Karpas-422 (cell line): ENCODE measurements at regions not wholly inside any gene's neighbourhood (a gene's known extent, or its start where the extent isn't known, plus 50 kb on each side); places are given as distances from the start of the nearest gene placed in this dataset.

Experiments
- DNase-seq: peaks from one replicate; pipeline ENCODE4 v3.0.0-alpha.2; 2015
- H2AFZ ChIP-seq: fragments of 200-600 bp; sonication (generic); 2 replicates; pipeline ENCODE4 v1.6.1; 2014; ENCODE audit warnings: antibody characterized with exemption, low read length, mixed read lengths
- H3K27ac ChIP-seq: fragments of 200-600 bp; sonication (generic); 2 replicates; pipeline ENCODE4 v1.5.1; 2014; ENCODE audit warnings: mild to moderate bottlenecking, low read length, moderate library complexity
- H3K27me3 ChIP-seq: fragments of 200-600 bp; sonication (generic); 2 replicates; pipeline ENCODE4 v1.6.1; 2014; ENCODE audit warnings: low read length, mixed read lengths
- H3K36me3 ChIP-seq: fragments of 200-600 bp; sonication (generic); 2 replicates; pipeline ENCODE4 v1.6.1; 2014; ENCODE audit warnings: low read length, mixed read lengths; ENCODE audit not compliant: insufficient read depth
- H3K4me1 ChIP-seq: fragments of 200-600 bp; sonication (generic); 2 replicates; pipeline ENCODE4 v1.6.1; 2014; ENCODE audit warnings: mild to moderate bottlenecking, low read length, mixed read lengths
- H3K4me2 ChIP-seq: fragments of 200-600 bp; sonication (generic); 2 replicates; pipeline ENCODE4 v1.6.1; 2014; ENCODE audit warnings: low read length, low read depth, mild to moderate bottlenecking; ENCODE audit not compliant: poor library complexity, severe bottlenecking
- H3K4me3 ChIP-seq: fragments of 200-600 bp; sonication (generic); 2 replicates; pipeline ENCODE4 v1.5.1; 2014; ENCODE audit warnings: mild to moderate bottlenecking, antibody characterized with exemption, low read length, mixed read lengths
- H3K79me2 ChIP-seq: fragments of 200-600 bp; sonication (generic); 2 replicates; pipeline ENCODE4 v1.6.1; 2014; ENCODE audit warnings: mild to moderate bottlenecking, low read length, mixed read lengths
- H3K9ac ChIP-seq: fragments of 200-600 bp; sonication (generic); 2 replicates; pipeline ENCODE4 v1.6.0; 2014; ENCODE audit warnings: low read length
- H3K9me2 ChIP-seq: fragments of 200-600 bp; sonication (generic), shearing (Covaris generic); replicated peaks from 2 replicates; pipeline ENCODE4 v1.6.0; 2014; ENCODE audit warnings: mild to moderate bottlenecking, low read length, moderate library complexity; ENCODE audit not compliant: insufficient read depth
- H3K9me3 ChIP-seq: fragments of 300-700, 200-600 bp; sonication (generic); 2 replicates; pipeline ENCODE4 v1.6.1; 2014; ENCODE audit warnings: low read length, mixed read lengths
- H4K20me1 ChIP-seq: fragments of 200-600 bp; sonication (generic); 2 replicates; pipeline ENCODE4 v1.6.1; 2014; ENCODE audit warnings: mild to moderate bottlenecking, antibody characterized with exemption, low read length, low read depth; ENCODE audit not compliant: insufficient read depth

DNA sequence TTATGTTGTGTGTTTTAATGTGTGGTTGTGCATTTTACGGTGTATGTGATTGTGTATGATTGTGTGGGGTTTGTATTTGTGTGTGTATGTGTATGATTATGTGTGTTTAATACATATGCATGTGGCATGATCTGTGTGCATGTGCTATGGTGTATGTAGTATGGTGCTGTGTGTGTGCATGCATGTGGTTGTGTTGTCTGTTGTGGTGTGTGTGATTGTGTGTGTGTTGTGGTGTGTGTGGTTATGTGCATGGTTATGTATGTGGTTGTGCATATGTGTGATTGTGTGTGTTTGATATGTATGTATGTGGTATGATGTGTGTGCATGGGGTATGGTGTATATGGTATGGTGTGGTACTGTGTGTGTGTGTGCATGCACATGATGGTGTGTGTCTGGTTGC lies 148.1 kb upstream of the AGAP1 start:
- no peaks in the 10 kb centered on the region for H3K4me1 ChIP-seq
- no peaks in the 10 kb centered on the region for H3K9me2 ChIP-seq
- H3K4me3 ChIP-seq: no peak overlapping the region
- peaks cover 10% of the 10 kb centered on the region for H3K9me3 ChIP-seq
- no peaks in the 10 kb centered on the region for H4K20me1 ChIP-seq
- H3K27ac ChIP-seq: no peak overlapping the region
- no peaks in the 10 kb centered on the region for H3K79me2 ChIP-seq
- H3K9ac ChIP-seq: no peak overlapping the region
- H3K4me2 ChIP-seq: no peak overlapping the region
- DNase-seq: no peak
- no peak overlapping the region for H2AFZ ChIP-seq
- H3K36me3 ChIP-seq: no peaks in the 10 kb centered on the region
- no peaks in the 10 kb centered on the region for H3K27me3 ChIP-seq

DNA sequence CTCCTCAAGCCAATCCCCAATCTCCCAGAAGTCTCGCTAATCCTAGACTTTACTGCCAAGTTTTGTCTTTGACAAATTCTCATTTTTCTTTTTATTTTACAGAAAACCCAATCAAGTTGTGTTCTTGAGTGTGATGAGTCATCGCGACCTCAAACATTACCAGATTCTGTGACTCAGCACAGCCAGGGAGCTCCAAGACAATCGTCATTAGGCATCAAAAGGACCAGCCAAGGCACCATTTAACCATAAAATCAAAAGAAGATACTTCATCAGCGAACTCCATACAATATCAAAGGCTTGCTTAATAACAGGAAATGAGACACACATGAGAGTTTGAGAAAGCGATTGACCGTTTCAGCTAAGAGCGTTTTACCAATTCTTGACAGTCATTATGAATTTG lies 146.2 kb upstream of the AGAP1 start:
- H3K9me3 ChIP-seq: peaks cover 10% of the 10 kb centered on the region
- no peaks in the 10 kb centered on the region for H3K9me2 ChIP-seq
- no peaks in the 10 kb centered on the region for H3K79me2 ChIP-seq
- no peaks in the 10 kb centered on the region for H3K27me3 ChIP-seq
- H3K4me2 ChIP-seq: no peak overlapping the region
- H2AFZ ChIP-seq: no peak overlapping the region
- H4K20me1 ChIP-seq: no peaks in the 10 kb centered on the region
- H3K4me1 ChIP-seq: no peaks in the 10 kb centered on the region
- no peak overlapping the region for H3K27ac ChIP-seq
- DNase-seq: no peak
- H3K36me3 ChIP-seq: no peaks in the 10 kb centered on the region
- H3K9ac ChIP-seq: no peak overlapping the region
- no peak overlapping the region for H3K4me3 ChIP-seq

DNA sequence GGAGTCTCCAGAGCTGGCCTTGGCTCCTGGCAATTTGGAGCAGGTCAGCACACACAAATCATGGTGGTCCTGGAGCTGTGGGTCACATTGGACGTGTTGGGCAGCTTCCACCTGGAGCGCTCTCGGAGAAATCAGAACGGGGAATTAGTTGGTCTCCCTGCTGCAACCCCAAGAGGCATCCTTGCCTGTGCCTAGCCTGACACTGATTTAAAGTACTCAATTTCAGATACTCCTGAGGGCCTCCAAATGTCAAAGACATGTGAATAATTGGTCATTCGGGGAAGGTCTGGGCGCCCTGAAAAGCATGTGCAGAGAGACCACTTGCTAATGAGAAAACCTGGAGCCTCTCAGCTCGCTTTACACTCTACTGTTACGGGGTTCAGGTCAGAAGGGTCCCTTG lies 145.5 kb upstream of the AGAP1 start:
- H3K4me2 ChIP-seq: no peak overlapping the region

DNA sequence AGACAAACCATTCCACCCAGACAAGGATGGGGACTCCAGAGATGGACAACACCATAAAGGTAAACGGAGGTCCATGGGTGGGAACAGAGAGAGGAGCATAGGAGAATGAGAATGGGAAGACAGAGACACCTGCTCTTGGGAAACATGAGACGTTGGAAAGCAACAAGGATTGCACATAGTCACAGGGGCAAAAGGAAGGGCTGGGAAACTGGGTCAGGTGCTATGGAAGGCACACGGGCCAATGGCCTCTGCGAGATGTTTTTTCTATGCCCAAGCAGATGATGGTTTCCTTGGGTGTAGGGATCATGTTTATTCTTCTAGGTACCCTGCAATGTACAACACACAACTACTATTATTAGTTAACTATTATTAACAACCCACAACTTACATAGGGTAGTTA lies 143.6 kb upstream of the AGAP1 start:
- no peak for DNase-seq
- no peak overlapping the region for H3K4me2 ChIP-seq
- no peaks in the 10 kb centered on the region for H3K36me3 ChIP-seq
- no peaks in the 10 kb centered on the region for H4K20me1 ChIP-seq
- no peak overlapping the region for H3K4me3 ChIP-seq
- H3K9ac ChIP-seq: no peak overlapping the region
- no peaks in the 10 kb centered on the region for H3K27me3 ChIP-seq
- peaks cover 5% of the 10 kb centered on the region for H3K9me3 ChIP-seq
- H3K9me2 ChIP-seq: no peaks in the 10 kb centered on the region
- H3K4me1 ChIP-seq: no peaks in the 10 kb centered on the region
- H3K27ac ChIP-seq: no peak overlapping the region
- H3K79me2 ChIP-seq: no peaks in the 10 kb centered on the region
- no peak overlapping the region for H2AFZ ChIP-seq

More for the DNA sequence above, 145.5 kb upstream of the AGAP1 start:
- H3K27me3 ChIP-seq: no peaks in the 10 kb centered on the region
- no peaks in the 10 kb centered on the region for H3K36me3 ChIP-seq
- H3K4me3 ChIP-seq: no peak overlapping the region
- no peak overlapping the region for H3K27ac ChIP-seq
- H3K9me2 ChIP-seq: no peaks in the 10 kb centered on the region
- H3K4me1 ChIP-seq: no peaks in the 10 kb centered on the region
- H3K9me3 ChIP-seq: peaks cover 10% of the 10 kb centered on the region
- no peaks in the 10 kb centered on the region for H4K20me1 ChIP-seq
- DNase-seq: no peak
- H3K9ac ChIP-seq: no peak overlapping the region
- no peak overlapping the region for H2AFZ ChIP-seq
- no peaks in the 10 kb centered on the region for H3K79me2 ChIP-seq

DNA sequence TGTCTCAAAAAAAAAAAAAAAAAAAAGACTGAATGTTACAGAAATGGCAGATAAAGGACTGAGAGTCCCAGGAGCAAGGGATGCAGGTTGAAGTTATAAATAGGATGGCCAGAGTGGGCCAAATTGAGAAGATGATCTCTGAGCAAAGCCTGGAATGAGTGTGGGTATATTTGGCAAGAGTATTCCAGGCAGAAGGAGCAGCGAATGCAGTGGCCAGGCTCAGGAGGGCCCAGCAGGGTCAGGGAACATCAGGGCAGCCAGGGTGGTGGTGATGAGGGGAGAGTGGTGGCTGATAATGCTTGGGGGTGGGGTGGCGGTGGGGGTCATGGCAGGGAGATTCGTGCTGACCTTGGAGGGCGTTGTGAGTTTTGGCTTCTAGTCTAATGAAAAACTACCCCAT lies 141.3 kb upstream of the AGAP1 start:
- H4K20me1 ChIP-seq: no peaks in the 10 kb centered on the region
- no peak overlapping the region for H3K4me3 ChIP-seq
- H3K9me2 ChIP-seq: no peaks in the 10 kb centered on the region
- H3K27ac ChIP-seq: no peak overlapping the region
- no peak for DNase-seq
- H3K36me3 ChIP-seq: no peaks in the 10 kb centered on the region
- no peaks in the 10 kb centered on the region for H3K9me3 ChIP-seq
- no peaks in the 10 kb centered on the region for H3K4me1 ChIP-seq
- H3K27me3 ChIP-seq: no peaks in the 10 kb centered on the region
- H3K79me2 ChIP-seq: no peaks in the 10 kb centered on the region
- H3K4me2 ChIP-seq: no peak overlapping the region
- no peak overlapping the region for H2AFZ ChIP-seq
- no peak overlapping the region for H3K9ac ChIP-seq

DNA sequence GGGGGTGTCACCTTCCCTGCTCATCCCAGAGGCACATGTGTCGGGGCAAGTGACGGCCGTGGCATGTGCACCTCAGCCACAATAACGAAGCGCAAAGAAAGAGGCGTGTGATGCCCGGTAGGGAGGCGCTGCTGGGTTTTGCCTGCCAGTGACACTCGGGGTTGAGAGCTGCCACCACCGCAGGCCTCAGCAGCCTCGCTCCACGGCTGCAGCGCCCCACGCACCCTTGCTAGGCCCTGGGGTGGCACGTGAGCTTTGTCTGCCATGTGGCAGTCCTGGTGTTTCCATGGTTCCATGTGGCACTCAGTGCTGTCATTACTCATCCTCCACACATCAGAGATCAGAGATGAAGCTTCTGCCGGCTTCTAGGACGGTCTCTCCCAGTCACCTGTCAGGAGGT lies 136.0 kb upstream of the AGAP1 start:
- Histone ChIP-seq H3K9me3 (no peaks in the 10 kb centered on the region), H2AFZ (no peak overlapping the region), H3K79me2 (no peaks in the 10 kb centered on the region), H3K9me2 (no peaks in the 10 kb centered on the region), H3K36me3 (no peaks in the 10 kb centered on the region), H4K20me1 (no peaks in the 10 kb centered on the region), H3K4me3 (no peak overlapping the region), H3K4me1 (no peaks in the 10 kb centered on the region), H3K9ac (no peak overlapping the region), H3K27ac (no peak overlapping the region), H3K27me3 (no peaks in the 10 kb centered on the region), H3K4me2 (no peak overlapping the region)
- DNase-seq: no peak

DNA sequence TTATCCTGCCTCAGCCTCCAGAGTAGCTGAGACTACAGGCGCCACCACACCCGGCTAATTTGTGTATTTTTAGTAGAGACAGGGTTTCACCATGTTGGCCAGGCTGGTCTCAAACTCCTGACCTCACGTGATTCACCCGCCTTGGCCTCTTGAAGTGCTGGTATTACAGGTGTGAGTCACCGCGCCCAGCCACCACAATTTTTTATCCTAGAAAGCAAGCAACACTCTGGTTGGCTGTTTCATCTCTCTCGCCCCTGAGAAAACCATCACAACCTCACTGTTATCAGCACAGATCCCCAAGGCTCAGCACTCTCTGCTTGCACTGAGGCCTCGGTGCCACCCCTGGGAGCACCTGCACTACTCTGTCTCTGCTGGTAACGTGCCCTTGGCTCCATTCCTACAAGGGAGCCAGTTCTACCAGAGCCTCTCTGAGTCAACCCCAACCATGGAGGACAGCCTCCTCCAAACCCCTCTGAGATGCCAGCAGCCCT lies 134.8 kb upstream of the AGAP1 start:
- H4K20me1 ChIP-seq: no peaks in the 10 kb centered on the region
- no peaks in the 10 kb centered on the region for H3K4me1 ChIP-seq
- H3K9me3 ChIP-seq: no peaks in the 10 kb centered on the region
- H3K9me2 ChIP-seq: no peaks in the 10 kb centered on the region
- no peak for DNase-seq
- H3K27me3 ChIP-seq: no peaks in the 10 kb centered on the region
- no peaks in the 10 kb centered on the region for H3K36me3 ChIP-seq
- H3K79me2 ChIP-seq: no peaks in the 10 kb centered on the region
- no peak overlapping the region for H3K27ac ChIP-seq
- no peak overlapping the region for H3K4me2 ChIP-seq
- H3K4me3 ChIP-seq: no peak overlapping the region
- no peak overlapping the region for H2AFZ ChIP-seq
- no peak overlapping the region for H3K9ac ChIP-seq

DNA sequence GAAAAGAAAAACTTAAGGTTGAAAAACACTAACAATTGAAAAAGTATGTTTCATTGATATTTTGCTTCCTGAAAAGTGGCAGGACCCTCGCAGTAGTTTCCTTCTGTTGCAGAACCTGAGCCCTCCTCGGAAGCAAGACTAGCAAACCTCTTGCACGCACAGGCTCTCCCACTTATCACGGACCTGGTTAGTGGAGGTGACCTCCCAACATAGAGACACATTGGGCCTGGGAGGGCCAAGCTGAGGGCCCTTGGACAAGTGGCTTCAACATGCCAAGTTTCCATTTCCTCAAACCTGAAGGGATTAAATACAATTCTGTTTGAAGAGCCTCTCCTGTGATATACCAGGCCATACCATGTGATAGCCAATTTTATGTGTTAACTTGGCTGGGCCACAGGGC lies 133.4 kb upstream of the AGAP1 start:
- Histone ChIP-seq H3K9me2 (no peaks in the 10 kb centered on the region), H3K9me3 (no peaks in the 10 kb centered on the region), H3K4me2 (no peak overlapping the region), H3K27me3 (no peaks in the 10 kb centered on the region), H4K20me1 (no peaks in the 10 kb centered on the region), H3K4me1 (no peaks in the 10 kb centered on the region), H3K4me3 (no peak overlapping the region), H3K9ac (no peak overlapping the region), H3K79me2 (no peaks in the 10 kb centered on the region), H2AFZ (no peak overlapping the region), H3K36me3 (no peaks in the 10 kb centered on the region), H3K27ac (no peak overlapping the region)
- no peak for DNase-seq

DNA sequence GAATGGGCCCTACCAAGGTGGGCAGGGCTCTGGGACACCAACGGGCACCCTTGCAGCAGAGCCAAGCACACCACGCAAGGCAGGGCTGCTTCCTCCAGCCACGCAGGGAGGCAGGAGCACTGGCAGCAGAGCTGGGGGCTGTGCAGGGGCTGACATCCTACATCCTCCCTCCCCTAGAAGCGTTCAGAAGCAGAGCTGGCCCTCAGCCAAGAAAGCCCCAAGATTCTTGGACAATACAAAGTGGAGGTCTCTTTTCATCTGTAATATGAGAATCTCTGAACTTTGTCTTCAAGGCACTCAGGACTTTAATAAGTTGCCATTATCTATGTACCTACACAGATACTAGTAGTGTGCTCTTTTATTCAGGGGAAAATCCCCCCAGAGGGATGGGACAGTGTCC lies 128.1 kb upstream of the AGAP1 start:
- H3K36me3 ChIP-seq: no peaks in the 10 kb centered on the region
- H3K27ac ChIP-seq: no peak overlapping the region

More for the DNA sequence above, 128.1 kb upstream of the AGAP1 start:
- Histone ChIP-seq H3K9me3 (no peaks in the 10 kb centered on the region), H2AFZ (no peak overlapping the region), H4K20me1 (no peaks in the 10 kb centered on the region), H3K4me1 (no peaks in the 10 kb centered on the region), H3K4me2 (no peak overlapping the region), H3K9ac (no peak overlapping the region), H3K9me2 (no peaks in the 10 kb centered on the region), H3K79me2 (no peaks in the 10 kb centered on the region), H3K4me3 (no peak overlapping the region), H3K27me3 (no peaks in the 10 kb centered on the region)
- no peak for DNase-seq
